Activated naive CD4-positive, alpha-beta T cell treated with anti-CD3 and anti-CD28 coated beads, Interleukin-2, amount 10 ng/mL, durations not matched to agents 7 days and 5 days (primary cell): ENCODE measurements at regions not wholly inside any gene's neighbourhood (a gene's known extent, or its start where the extent isn't known, plus 50 kb on each side); places are given as distances from the start of the nearest gene placed in this dataset.
A peak's percentile ranks its signal among the peaks of the same experiment; 100 is the strongest.
"Not testable (repeated sequence)": the region's sequence is repeated elsewhere in the genome, so short reads cannot be mapped to it uniquely, and the experiment has no call there.

Experiments
- CTCF ChIA-PET: fragments of 350-600 bp; sonication (Branson Sonifier 250); formaldehyde crosslinking; loops from one replicate; lab custom pipeline; 2021; ENCODE audit warnings: antibody characterized with exemption; lab: Charles Lee
- DNase-seq: peaks from one replicate; pipeline ENCODE4 v3.0.0-alpha.2; 2020
- H3K27ac Mint-ChIP-seq: one replicate; pipeline ENCODE4 v1.8.0; 2021; ENCODE audit warnings: mild to moderate bottlenecking, moderate library complexity, mixed read lengths
- H3K27me3 Mint-ChIP-seq: one replicate; pipeline ENCODE4 v1.8.0; 2021; ENCODE audit warnings: mild to moderate bottlenecking, mixed read lengths
- H3K36me3 Mint-ChIP-seq: one replicate; pipeline ENCODE4 v1.8.0; 2021; ENCODE audit warnings: mixed read lengths
- H3K4me1 Mint-ChIP-seq: one replicate; pipeline ENCODE4 v1.8.0; 2021; ENCODE audit warnings: mixed read lengths
- H3K4me3 Mint-ChIP-seq: one replicate; pipeline ENCODE4 v1.8.0; 2021; ENCODE audit warnings: mild to moderate bottlenecking, moderate library complexity, mixed read lengths
- H3K9me3 Mint-ChIP-seq: one replicate; pipeline ENCODE4 v1.8.0; 2021; ENCODE audit warnings: mixed read lengths

DNA sequence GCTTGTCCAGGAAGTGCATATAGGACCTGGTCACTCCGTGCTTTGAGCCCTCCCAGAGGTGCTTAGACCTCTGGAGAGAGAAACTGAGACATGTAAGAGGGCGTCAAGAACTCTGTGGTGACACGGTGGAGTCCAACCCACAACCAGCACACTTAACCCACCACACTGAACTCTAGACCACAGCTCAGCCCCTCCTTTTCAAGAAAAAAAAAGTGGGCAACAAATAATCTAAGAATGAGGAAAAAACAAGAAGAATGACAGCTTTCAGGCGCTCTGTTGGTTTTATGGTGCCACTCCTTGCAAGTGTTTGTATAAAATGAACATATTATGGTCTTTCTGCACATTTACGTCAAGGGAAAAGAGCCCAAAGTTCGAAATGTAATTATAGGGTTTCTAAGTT is 50.2 kb upstream of the SNAPC3 start:
- no peaks in the 10 kb centered on the region for H3K9me3 Mint-ChIP-seq
- no peak for DNase-seq
- no peaks in the 10 kb centered on the region for H3K36me3 Mint-ChIP-seq
- CTCF ChIA-PET = no interaction called here
- H3K27me3 Mint-ChIP-seq = peaks cover 21% of the 10 kb centered on the region
- no peak overlapping the region for H3K4me3 Mint-ChIP-seq
- H3K27ac Mint-ChIP-seq = no peak overlapping the region
- no peaks in the 10 kb centered on the region for H3K4me1 Mint-ChIP-seq

DNA sequence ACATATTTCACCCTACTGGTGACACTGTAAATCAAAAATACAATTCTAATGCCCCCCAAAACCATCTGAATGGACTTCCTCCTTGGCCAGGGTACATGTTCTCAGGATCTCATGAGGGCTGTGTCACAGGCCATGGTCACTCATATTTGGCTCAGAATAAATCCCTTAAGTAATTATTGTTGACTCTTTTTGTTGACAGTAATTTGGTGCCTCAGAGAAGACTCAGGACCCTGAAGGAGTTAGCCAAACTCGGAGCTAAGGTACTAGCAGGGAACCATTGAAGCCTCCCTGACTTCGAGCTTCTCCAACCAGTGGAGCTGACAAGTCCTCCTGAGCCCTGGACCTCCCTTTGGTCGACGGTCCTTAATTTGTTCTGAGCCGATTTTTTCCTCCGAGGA is 51.2 kb upstream of the SNAPC3 start:
- Mint-ChIP-seq H3K9me3 (no peaks in the 10 kb centered on the region), H3K27ac (no peak overlapping the region), H3K4me3 (no peak overlapping the region), H3K27me3 (peaks cover 14% of the 10 kb centered on the region), H3K4me1 (no peaks in the 10 kb centered on the region), H3K36me3 (no peaks in the 10 kb centered on the region)
- DNase-seq = no peak
- CTCF ChIA-PET = no interaction called here

DNA sequence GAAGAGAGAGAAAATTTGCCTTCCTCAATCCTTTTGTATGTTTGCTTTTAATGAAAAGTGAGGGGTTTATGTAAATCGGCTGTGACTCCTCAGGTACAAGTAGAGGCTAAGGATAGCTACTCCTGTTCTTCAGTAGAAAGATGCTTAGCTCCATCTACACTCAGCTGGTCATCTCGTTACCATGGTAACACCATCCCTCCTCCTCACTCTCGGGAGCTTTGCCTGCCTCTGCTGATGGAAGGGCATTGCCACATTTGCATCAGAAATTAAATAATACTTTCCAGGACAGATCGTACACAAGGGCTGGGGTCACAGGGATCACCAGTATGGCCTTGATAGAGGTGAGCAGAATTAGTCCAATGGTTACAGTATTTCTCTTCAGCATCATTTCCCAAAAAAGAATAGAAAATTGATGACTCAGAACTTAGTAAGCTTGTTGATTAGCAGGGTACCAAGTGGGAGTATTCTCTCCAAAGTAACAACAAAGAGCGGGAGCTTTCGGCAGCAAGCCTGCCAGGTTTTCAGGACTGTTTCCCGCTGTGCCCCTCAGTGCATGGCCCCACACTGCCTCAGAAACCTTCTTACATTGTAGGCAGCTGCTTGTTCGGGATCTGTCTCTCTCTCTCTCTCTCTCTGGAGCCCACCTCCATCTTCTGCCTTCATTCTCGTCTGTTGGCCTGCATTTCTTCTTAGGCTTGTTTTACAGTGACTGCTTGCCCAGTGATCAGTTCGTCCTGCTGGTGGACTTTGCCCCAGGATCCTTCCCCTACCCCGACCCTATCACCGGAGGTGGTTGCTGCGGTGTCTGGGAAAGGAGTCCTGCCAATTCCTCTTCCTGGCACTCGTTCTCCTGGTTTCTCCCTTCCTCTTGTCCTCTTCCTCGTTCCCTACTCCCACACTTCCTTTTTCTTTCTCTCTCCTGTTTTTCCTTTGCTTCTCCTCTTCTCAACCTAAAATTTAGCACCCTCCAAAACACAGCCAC is 51.9 kb upstream of the SNAPC3 start:
- Mint-ChIP-seq H3K27me3 (peaks cover 13% of the 10 kb centered on the region), H3K9me3 (no peaks in the 10 kb centered on the region), H3K36me3 (no peaks in the 10 kb centered on the region), H3K4me1 (no peaks in the 10 kb centered on the region), H3K27ac (no peak overlapping the region), H3K4me3 (no peak overlapping the region)
- CTCF ChIA-PET = interaction anchor here (0.6 kb wide), 1 partner anchor 22 kb away, joined by 6 read pairs; no protein-coding TSS in a partner anchor
- no peak for DNase-seq

DNA sequence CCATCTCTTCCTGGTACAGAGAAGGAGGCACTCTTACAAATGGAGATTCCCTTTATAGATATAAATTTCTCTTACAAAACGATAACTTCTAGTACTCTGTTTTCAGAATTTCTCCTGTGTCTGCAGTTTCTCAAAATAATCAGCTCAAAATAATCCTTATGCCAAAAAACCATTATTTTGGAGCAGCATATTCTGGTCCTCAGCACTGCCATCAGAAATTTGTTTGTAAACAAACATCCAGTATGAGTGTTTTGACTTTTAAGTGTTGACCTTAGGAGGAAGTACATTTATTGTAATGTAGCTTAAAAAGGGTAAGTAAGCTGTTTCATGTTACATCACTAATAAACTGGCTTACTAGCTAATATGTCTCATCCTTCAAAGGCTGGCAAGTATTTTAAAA is 52.8 kb upstream of the SNAPC3 start:
- Mint-ChIP-seq H3K9me3 (no peaks in the 10 kb centered on the region), H3K36me3 (no peaks in the 10 kb centered on the region), H3K27me3 (peaks cover 10% of the 10 kb centered on the region), H3K4me1 (no peaks in the 10 kb centered on the region), H3K27ac (no peak overlapping the region), H3K4me3 (no peak overlapping the region)
- CTCF ChIA-PET = interaction anchor here (0.6 kb wide), 1 partner anchor 23 kb away, joined by 6 read pairs; no protein-coding TSS in a partner anchor
- no peak for DNase-seq

DNA sequence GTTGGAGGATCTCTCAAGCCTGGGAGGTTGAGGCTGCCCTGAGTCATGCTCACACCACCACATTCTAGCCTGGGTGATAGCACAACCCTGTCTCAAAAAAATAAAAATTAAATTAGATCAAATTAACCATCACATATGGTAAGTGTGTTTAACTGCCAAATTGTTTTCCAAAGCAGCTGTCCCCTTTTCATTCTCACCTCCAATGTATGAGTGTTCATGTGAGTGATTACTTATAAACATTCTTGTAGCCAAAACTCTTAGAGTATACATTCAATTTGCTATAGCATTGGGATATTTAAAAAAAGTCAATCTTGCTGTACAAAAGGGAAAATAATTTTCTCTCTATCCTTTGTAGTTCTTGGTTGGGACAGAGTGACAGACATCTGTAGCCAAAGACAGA is 53.4 kb upstream of the SNAPC3 start:
- H3K9me3 Mint-ChIP-seq = no peaks in the 10 kb centered on the region
- no peaks in the 10 kb centered on the region for H3K4me1 Mint-ChIP-seq
- H3K27ac Mint-ChIP-seq = no peak overlapping the region
- no peak overlapping the region for H3K4me3 Mint-ChIP-seq
- no peaks in the 10 kb centered on the region for H3K36me3 Mint-ChIP-seq
- peaks cover 10% of the 10 kb centered on the region for H3K27me3 Mint-ChIP-seq
- CTCF ChIA-PET = no interaction called here
- no peak for DNase-seq

DNA sequence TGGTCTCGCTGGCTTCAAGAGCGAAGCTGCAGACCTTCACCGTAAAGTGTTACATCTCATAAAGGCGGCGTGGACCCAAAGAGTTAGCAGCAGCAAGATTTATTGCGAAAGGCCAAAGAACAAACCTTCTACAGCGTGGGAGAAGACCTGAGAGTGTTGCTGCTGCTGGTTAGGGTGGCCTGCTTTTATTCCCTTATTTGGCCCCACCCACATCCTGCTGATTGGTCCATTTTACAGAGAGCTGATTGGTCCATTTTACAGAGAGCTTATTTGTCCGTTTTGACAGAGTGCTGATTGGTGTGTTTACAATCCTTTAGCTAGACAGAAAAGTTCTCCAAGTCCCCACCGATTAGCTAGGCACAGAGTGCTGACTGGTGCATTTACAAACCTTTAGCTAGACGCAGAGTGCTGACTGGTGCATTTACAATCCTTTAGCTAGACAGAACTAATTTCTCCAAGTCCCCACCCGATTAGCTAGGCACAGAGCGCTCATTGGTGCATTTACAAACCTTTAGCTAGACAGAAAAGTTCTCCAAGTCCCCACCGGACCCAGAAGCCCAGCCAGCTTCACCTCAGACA is 57.6 kb upstream of the SNAPC3 start:
- H3K4me1 Mint-ChIP-seq, DNase-seq, H3K27ac Mint-ChIP-seq, H3K4me3 Mint-ChIP-seq, H3K27me3 Mint-ChIP-seq, CTCF ChIA-PET, H3K36me3 Mint-ChIP-seq, H3K9me3 Mint-ChIP-seq: not testable (repeated sequence)

DNA sequence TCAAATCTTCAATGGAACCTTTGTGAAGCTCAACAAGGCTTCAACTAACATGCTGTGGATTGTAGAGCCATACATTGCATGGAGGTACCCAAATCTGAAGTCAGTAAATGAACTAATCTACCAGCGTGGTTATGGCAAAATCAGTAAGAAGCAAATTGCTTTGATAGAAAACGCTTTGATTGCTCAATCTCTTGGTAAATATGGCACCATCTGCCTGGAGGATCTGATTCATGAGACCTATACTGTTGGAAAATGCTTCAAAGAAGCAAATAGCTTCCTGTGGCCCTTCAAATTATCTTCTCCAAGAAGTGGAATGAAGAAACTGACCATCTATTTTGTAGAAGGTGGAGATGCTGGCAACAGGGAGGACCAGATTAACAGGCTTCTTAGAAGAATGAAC is 54.7 kb upstream of the TTC39B start:
- Mint-ChIP-seq H3K27ac (no peak overlapping the region), H3K27me3 (no peaks in the 10 kb centered on the region), H3K4me1 (peaks cover 3% of the 10 kb centered on the region), H3K4me3 (no peak overlapping the region), H3K36me3 (no peaks in the 10 kb centered on the region), H3K9me3 (no peaks in the 10 kb centered on the region)
- CTCF ChIA-PET = no interaction called here
- no peak for DNase-seq

DNA sequence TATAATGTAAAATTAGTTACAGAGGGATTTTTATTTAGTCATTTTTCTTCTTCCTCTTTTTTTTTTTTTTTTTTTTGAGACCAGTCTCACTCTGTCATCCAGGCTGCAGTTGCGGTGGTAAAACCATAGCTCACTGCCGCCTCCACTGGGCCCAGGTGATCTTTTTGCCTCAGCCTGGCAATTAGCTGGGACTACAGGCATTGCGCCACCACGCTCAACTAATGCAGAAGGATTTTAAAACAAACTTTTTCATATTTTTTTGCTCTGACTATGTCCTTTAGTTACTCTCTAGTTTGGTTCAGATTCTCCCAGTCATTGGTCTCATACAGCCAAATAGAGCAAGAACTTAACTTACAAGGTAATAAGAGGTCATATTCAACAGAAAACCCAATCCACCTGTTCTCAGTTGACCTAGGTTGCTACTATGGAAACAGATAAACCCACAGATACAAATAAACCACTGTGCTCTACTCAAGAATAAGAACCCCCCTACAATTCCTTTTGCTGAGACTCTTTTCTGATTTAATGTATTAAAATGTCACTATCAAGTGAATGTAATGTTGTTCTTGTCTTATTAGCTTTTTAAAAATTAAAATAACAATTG is 50.1 kb upstream of the TTC39B start:
- no peak overlapping the region for H3K27ac Mint-ChIP-seq
- H3K36me3 Mint-ChIP-seq = no peaks in the 10 kb centered on the region
- no peaks in the 10 kb centered on the region for H3K9me3 Mint-ChIP-seq
- H3K4me3 Mint-ChIP-seq = no peak overlapping the region
- peak; percentile 32 for DNase-seq
- CTCF ChIA-PET = interaction anchor here (1.3 kb wide), 1 partner anchor 50 kb away, joined by 4 read pairs; the partner anchor contains the start of gene TTC39B
- peaks cover 26% of the 10 kb centered on the region for H3K4me1 Mint-ChIP-seq
- no peaks in the 10 kb centered on the region for H3K27me3 Mint-ChIP-seq
